Hematopoietic multipotent progenitor cell treated with erythropoietin and hydrocortisone succinate and interleukin-3 and kit ligand, for 17 days (in vitro differentiated cells): ENCODE measurements at regions not wholly inside any gene's neighbourhood (a gene's known extent, or its start where the extent isn't known, plus 50 kb on each side); places are given as distances from the start of the nearest gene placed in this dataset.

Experiments used
- DNase-seq: peaks from one replicate; pipeline ENCODE4 v3.0.0-alpha.2; 2015; ENCODE audit warnings: low spot score

DNA sequence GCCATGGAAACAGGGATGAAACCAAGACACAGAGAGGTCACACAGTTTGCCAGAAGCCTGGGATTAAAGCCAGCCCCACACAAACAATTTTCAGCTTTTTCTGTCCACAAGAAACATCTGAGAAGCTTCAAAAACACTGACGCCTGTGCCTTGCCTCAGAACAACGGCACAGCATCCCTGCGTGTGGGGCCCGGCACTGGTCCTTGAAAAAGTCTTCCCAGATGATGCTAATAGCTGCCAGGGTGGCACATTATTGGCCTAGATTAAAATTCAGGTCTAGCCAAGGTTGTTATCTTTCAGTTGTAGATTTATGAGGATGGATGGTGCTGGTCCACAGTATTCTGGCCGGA is 321.4 kb downstream of the HAPSTR1 start:
- DNase-seq: no peak

DNA sequence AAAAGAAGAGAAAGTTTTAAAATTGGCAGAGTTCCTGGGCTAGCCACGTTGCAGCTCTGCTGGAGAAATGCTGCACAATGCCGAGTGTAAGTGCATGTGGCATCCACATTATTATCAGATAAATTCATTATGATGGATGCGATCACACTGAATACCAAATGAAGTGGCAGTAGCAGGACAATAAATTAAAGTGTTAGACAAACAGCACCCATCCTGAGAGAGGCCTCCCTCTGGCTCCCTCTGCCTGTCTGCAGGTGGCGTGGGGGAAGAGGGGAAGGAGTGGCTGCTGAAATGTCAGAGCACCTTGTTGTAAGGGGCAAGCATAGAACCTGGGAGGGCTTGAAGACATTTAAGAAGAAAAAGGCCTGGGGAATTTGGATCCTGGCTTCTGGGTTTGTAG is 324.1 kb downstream of the HAPSTR1 start:
- DNase-seq: no peak

- no peak for DNase-seq
Measured at GRCh38 chr16:9417898-9418297, 326.5 kb downstream of the HAPSTR1 start.

GRCh38 chr16:9419161-9419560 is 327.7 kb downstream of the HAPSTR1 start:
- no peak for DNase-seq

- DNase-seq: no peak
Measured at GRCh38 chr16:9422762-9423513, 331.5 kb downstream of the HAPSTR1 start.

GRCh38 chr16:9425236-9425635 is 333.8 kb downstream of the HAPSTR1 start:
- no peak for DNase-seq

GRCh38 chr16:9428355-9429005 is 337.0 kb downstream of the HAPSTR1 start:
- DNase-seq: no peak

- DNase-seq: no peak
Measured at GRCh38 chr16:9429646-9430330, 338.3 kb downstream of the HAPSTR1 start.

GRCh38 chr16:9434659-9435058 is 343.2 kb downstream of the HAPSTR1 start:
- DNase-seq: no peak

DNA sequence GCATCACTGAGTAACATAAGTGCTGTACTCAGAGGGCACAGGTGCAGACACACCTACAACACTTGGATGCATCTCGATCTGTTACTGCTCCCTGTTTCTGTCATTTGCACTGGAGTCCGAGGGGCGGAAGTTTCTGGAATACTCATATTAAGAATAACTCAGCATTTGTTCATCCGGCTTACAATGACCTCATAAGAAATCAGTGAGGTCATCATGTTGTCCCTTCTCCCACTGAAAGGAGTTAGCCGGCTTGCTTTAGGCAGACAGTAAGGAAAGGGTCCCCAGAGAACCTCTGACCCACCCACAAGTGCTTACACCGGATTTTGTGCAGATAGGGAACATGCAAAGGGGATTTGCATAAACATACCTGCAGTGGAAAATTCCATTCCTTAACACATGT is 344.7 kb downstream of the HAPSTR1 start:
- no peak for DNase-seq

- DNase-seq: no peak
Measured at GRCh38 chr16:9437115-9437514, 345.7 kb downstream of the HAPSTR1 start.

- no peak for DNase-seq
Measured at GRCh38 chr16:9438991-9439390, 347.5 kb downstream of the HAPSTR1 start.

GRCh38 chr16:9441012-9441411 is 349.6 kb downstream of the HAPSTR1 start:
- no peak for DNase-seq

DNA sequence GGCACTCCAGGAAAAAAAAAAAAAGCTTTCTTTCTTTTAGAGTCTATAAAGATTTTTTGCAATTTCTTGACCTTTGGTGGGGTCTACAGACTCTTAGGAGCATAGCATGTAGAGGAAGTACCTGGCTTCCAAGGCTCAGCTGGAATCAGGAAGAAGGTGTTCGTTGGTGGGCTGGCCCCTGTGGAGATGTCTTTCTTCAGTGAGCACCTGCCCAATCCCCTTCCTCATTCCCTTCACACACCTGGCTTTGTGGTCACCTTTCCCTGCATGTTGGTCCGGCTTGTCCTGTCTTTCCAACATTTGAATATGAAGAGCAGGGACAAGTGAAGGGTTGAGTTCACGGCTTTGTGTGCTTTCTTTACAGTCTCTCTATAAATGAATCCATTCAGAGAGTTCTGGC is 352.4 kb downstream of the HAPSTR1 start:
- DNase-seq: no peak

DNA sequence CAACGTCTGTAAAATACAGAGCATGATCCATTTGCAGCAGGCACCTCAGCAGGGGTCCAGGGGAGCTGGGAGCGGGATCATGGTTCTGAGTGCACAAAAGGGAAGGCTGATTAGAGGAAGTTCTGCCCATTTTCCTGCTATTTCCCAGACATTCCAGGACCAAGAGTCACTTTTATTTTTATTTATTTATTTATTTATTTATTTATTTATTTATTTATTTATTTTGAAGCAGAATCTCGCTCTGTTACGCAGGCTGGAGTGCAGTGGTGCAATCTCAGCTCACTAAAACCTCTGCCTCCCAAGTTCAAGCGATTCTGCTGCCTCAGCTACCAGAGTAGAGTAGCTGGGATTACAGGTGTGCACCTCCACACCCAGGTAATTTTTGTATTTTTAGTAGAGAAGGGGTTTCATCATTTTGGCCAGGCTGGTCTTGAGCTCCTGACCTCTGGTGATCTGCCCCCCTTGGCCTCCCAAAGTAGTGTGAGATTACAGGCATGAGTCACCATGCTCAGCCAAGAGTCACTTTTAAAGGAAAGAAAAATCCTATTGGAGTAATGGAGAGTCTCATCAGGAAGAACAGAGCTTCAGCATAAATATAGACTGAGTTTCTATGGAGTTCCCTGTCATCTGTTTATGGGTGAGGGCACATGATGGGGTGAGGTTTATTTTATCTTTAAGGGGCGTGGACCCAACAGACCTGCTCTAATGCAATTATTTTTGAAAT is 355.2 kb downstream of the HAPSTR1 start:
- no peak for DNase-seq

DNA sequence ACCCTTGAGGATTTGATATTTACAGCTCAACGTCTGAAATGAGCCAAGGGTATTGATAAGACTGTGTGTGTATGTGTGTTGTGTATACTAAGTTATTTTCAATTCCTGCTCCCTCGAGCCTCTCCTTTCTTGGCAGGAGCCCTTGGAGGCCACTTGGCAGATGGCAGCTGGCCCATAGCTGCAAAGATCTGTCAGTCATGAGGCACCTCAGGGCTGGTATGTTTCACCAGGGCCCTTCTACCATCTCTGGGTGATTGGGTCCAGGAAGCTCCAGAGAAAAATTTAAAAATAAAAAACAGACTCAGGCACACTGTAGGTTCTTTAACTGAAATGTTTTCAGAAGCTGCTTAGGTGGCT is 355.7 kb downstream of the HAPSTR1 start:
- no peak for DNase-seq

GRCh38 chr16:9447699-9448098 is 356.3 kb downstream of the HAPSTR1 start:
- no peak for DNase-seq

- DNase-seq: no peak
Measured at GRCh38 chr16:9449597-9449996, 358.2 kb downstream of the HAPSTR1 start.

- no peak for DNase-seq
Measured at GRCh38 chr16:9457215-9457614, 365.8 kb downstream of the HAPSTR1 start.

- DNase-seq: no peak
Measured at GRCh38 chr16:9458816-9459215, 367.4 kb downstream of the HAPSTR1 start.

DNA sequence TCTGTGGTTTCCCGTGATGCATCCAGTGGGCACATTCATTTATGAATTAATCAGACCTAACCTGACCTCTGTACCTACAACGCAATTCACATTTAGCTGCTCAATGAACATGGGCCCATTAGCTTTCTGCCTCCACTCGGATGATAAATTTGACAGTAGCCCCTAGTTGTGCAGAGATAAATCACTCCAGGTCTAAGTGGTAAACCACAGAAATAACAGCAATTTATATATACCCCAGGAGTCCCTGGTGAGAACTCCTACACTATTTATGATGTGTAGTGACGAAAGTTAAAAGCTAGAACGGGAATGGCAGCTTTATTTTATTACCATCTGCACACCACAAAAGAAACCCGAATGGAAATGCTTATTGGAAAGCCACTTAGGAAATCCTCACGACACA is 371.5 kb downstream of the HAPSTR1 start:
- DNase-seq: no peak

DNA sequence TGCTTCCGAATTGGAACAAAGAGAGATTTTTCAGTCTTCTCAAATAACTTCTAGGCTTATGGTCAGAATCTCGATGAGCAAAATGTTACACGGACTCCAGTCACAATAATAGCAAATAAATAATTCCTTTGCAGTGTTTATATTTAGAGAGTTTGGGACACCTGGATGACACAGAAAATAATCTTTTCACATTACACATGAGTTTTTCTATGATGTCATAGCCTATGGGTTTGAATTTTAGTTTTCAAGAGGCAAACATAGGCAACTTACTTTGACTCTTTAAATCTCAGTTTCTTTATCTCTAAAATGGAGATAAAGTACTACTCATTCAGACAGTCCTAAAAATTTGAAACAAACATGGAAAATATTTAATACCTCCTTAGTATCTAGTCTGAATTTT is 372.0 kb downstream of the HAPSTR1 start:
- no peak for DNase-seq

GRCh38 chr16:9465161-9465560 is 373.7 kb downstream of the HAPSTR1 start:
- DNase-seq: no peak
